HL-60 (cell line): ENCODE measurements at regions not wholly inside any gene's neighbourhood (a gene's known extent, or its start where the extent isn't known, plus 50 kb on each side); places are given as distances from the start of the nearest gene placed in this dataset.

ENCODE experiments used
- DNase-seq, 2 experiments: peaks; one replicate each; pipeline ENCODE4 v3.0.0-alpha.2; 2010 to 2020; ENCODE audit warnings: low read depth in 1 of 2, low spot score in 1 of 2
- H3K27ac ChIP-seq: fragments of 250-450 bp; sonication (Bioruptor Pico); replicated peaks from 2 replicates; pipeline ENCODE4 v1.5.1; 2020; ENCODE audit warnings: mild to moderate bottlenecking, moderate library complexity
- H3K27me3 ChIP-seq: fragments of 250-450 bp; sonication (Bioruptor Pico); 2 replicates; pipeline ENCODE4 v1.5.1; 2021; ENCODE audit warnings: mild to moderate bottlenecking, moderate library complexity; ENCODE audit not compliant: insufficient read depth, poor library complexity, severe bottlenecking
- H3K4me3 ChIP-seq: replicated peaks from 2 replicates; pipeline ENCODE4 v1.5.1; 2011; ENCODE audit warnings: mild to moderate bottlenecking, control low read depth, low read length; ENCODE audit not compliant: insufficient read depth
- GABPA ChIP-seq: IDR thresholded peaks from 2 replicates; pipeline ENCODE4 v1.6.1; 2012; ENCODE audit warnings: low read depth
- POLR2AphosphoS5 ChIP-seq: IDR thresholded peaks from 2 replicates; pipeline ENCODE4 v1.6.1; 2012; ENCODE audit warnings: low read depth
- REST ChIP-seq: IDR thresholded peaks from 2 replicates; pipeline ENCODE4 v1.6.1; 2012; ENCODE audit warnings: low read depth; ENCODE audit not compliant: insufficient replicate concordance
- SPI1 ChIP-seq: IDR thresholded peaks from 2 replicates; pipeline ENCODE4 v1.6.1; 2012; ENCODE audit warnings: low read depth, mild to moderate bottlenecking, borderline replicate concordance
- TF ChIP-seq, protein P1 (sequence below): IDR thresholded peaks from one replicate; pipeline ENCODE4 v1.5.1; 2011; ENCODE audit warnings: low read length, control low read depth, inconsistent platforms; ENCODE audit not compliant: insufficient read depth

- TF ChIP-seq REST (no peak), POLR2AphosphoS5 (no peak), GABPA (no peak)
- TF ChIP-seq, protein P1, sequence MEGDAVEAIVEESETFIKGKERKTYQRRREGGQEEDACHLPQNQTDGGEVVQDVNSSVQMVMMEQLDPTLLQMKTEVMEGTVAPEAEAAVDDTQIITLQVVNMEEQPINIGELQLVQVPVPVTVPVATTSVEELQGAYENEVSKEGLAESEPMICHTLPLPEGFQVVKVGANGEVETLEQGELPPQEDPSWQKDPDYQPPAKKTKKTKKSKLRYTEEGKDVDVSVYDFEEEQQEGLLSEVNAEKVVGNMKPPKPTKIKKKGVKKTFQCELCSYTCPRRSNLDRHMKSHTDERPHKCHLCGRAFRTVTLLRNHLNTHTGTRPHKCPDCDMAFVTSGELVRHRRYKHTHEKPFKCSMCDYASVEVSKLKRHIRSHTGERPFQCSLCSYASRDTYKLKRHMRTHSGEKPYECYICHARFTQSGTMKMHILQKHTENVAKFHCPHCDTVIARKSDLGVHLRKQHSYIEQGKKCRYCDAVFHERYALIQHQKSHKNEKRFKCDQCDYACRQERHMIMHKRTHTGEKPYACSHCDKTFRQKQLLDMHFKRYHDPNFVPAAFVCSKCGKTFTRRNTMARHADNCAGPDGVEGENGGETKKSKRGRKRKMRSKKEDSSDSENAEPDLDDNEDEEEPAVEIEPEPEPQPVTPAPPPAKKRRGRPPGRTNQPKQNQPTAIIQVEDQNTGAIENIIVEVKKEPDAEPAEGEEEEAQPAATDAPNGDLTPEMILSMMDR: no peak
- Histone ChIP-seq H3K4me3 (no peak overlapping the region), H3K27me3 (no peaks in the 10 kb centered on the region), H3K27ac (no peak overlapping the region)
- no peak for DNase-seq
These were observed 204.2 kb downstream of the MBD2 start for GRCh38 chr18:54020156-54020745.

GRCh38 chr18:54019641-54020040 is 204.8 kb downstream of the MBD2 start:
- DNase-seq: no peak
- Histone ChIP-seq H3K4me3 (no peak overlapping the region), H3K27me3 (no peaks in the 10 kb centered on the region), H3K27ac (no peak overlapping the region)
- TF ChIP-seq REST (no peak), POLR2AphosphoS5 (no peak), SPI1 (no peak), GABPA (no peak)
- TF ChIP-seq, protein P1: no peak

DNA sequence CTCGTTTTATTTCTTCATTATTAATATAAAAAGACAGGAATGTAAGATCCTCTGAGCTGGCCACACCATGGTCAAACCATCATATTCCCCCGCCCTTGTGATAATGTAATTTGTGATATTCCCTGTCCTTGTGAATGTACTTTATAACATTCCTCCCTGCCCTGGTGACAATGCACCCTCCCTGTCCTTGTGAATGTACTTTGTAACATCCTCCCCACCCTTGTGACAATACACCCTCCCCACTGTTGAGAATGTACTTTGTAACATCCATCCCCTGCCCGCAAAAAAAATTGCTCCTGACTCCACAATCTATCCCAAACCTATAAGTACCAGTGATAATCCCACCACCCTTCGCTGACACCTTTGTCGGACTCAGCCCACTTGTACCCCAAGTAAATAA is 211.0 kb downstream of the MBD2 start:
- no peak overlapping the region for H3K27ac ChIP-seq
- TF ChIP-seq REST (no peak), SPI1 (no peak), POLR2AphosphoS5 (no peak), GABPA (no peak)
- TF ChIP-seq, protein P1: no peak
- DNase-seq: no peak
- no peak overlapping the region for H3K4me3 ChIP-seq
- H3K27me3 ChIP-seq: peaks cover 6% of the 10 kb centered on the region
